ENCODE measurements at regions not wholly inside any gene's neighbourhood (a gene's known extent, or its start where the extent isn't known, plus 50 kb on each side); places are given as distances from the start of the nearest gene placed in this dataset.

DNA sequence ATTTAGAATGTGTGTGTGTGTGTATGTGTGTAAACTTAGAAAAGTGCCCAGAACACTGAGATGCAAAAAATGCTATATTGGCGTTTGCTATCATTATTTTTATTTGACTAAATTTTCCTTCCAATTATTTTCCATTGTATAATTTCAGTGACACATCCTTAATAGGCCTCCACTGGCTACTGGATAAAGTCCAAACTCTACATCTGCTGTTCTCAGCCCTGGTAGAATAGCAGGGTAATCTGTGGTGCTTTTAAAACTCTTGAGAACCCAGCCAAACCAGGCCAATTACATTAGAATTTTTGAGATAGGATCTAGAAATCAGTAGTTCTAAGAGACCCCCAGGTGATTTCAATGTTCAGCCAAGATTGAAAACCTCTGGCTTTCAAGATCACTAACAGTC, 66.4 kb downstream of the ZNF503 start:
- Histone ChIP-seq H3K27me3 (replicated peaks in 1 of 4; ENCODE audit: control insufficient read depth in 3 of 4, extremely low read depth in 1 of 4, insufficient read depth in 3 of 4, low read length in 3 of 4) (no peaks in the 10 kb centered on the region), H2BK120ac (replicated peaks; ENCODE audit: low read depth, low read length) (no peak overlapping the region), H4K91ac (replicated peaks; ENCODE audit: insufficient read length, low read length) (no peak overlapping the region), H3K79me2 (ENCODE audit: control insufficient read depth in 1 of 2, insufficient read depth in 2 of 2, low read length in 2 of 2) (no peaks in the 10 kb centered on the region), H3K9me3 (ENCODE audit: insufficient read depth in 2 of 2, low read depth in 1 of 2, low read length in 1 of 2) (peaks cover 0 to 5% of the 10 kb centered on the region in 2 experiments; a peak in 3 of 4 replicates), H3K4ac (replicated peaks; ENCODE audit: insufficient read length, low read depth, low read length) (no peak overlapping the region), H3K23me2 (ENCODE audit: low read depth, low read length) (no peaks in the 10 kb centered on the region), H2BK15ac (ENCODE audit: low read length) (no peak overlapping the region), H3K4me2 (ENCODE audit: insufficient read depth in 1 of 2, low read depth in 2 of 2, low read length in 2 of 2) (no peak overlapping the region), H3K4me3 (ENCODE audit: extremely low read depth in 1 of 4, insufficient read depth in 2 of 4, low read depth in 3 of 4, low read length in 4 of 4) (no peak overlapping the region), H2AK5ac (ENCODE audit: low read depth, low read length) (no peak overlapping the region), H3K36me3 (ENCODE audit: control insufficient read depth in 2 of 4, insufficient read depth in 4 of 4, low read length in 3 of 4) (no peaks in the 10 kb centered on the region), H3K79me1 (ENCODE audit: low read depth, low read length) (no peaks in the 10 kb centered on the region), H3K4me1 (replicated peaks in 1 of 4; ENCODE audit: control insufficient read depth in 3 of 4, insufficient read depth in 4 of 4, low read length in 3 of 4) (no peaks in the 10 kb centered on the region), H3K14ac (ENCODE audit: insufficient read length) (no peak overlapping the region), H4K8ac (ENCODE audit: extremely low read depth, insufficient read depth, low read length) (no peak overlapping the region), H4K20me1 (replicated peaks in 1 of 2; ENCODE audit: control insufficient read depth in 1 of 2, insufficient read depth in 2 of 2, low read length in 2 of 2) (no peaks in the 10 kb centered on the region), H3K23ac (ENCODE audit: insufficient read length) (no peak overlapping the region), H2BK20ac (ENCODE audit: low read length) (no peak overlapping the region), H2BK12ac (ENCODE audit: low read depth, low read length) (no peak overlapping the region), H2AFZ (ENCODE audit: low read length) (no peak overlapping the region), H3K56ac (replicated peaks; ENCODE audit: insufficient read length, low read depth, low read length) (no peak overlapping the region), H3K18ac (ENCODE audit: extremely low read depth, low read length) (no peak overlapping the region), H3K27ac (ENCODE audit: low read depth, low read length) (no peak overlapping the region), H3K9ac (replicated peaks in 1 of 4; ENCODE audit: extremely low read depth in 1 of 4, low read depth in 3 of 4, low read length in 3 of 4) (no peak overlapping the region), H2BK5ac (ENCODE audit: low read depth, low read length) (no peak overlapping the region), H4K5ac (ENCODE audit: insufficient read length, low read depth, low read length) (no peak overlapping the region)
- FAIRE-seq (no peak), DNase-seq (ENCODE audit: low read depth in 1 of 2, low spot score in 2 of 2) (no peak)
- no peak for TF ChIP-seq TCF12 (IDR thresholded peaks at IDR 0.05; ENCODE audit: low read depth, low read length)
- TF ChIP-seq RNF2 (IDR thresholded peaks at IDR 0.05; ENCODE audit: borderline replicate concordance, low read depth, low read length, missing control alignments, poor library complexity, severe bottlenecking), result no peak
- no peak for TF ChIP-seq TAF1 (IDR thresholded peaks at IDR 0.05; ENCODE audit: low read depth, low read length)
- no peak for TF ChIP-seq SUZ12 (IDR thresholded peaks at IDR 0.05; ENCODE audit: low read length)
- no peak for TF ChIP-seq TEAD4 (IDR thresholded peaks at IDR 0.05; ENCODE audit: low read depth, low read length)
- TF ChIP-seq POLR2AphosphoS5 (IDR thresholded peaks at IDR 0.05; ENCODE audit: low read depth, low read length), result no peak
- no peak for TF ChIP-seq NRF1 (IDR thresholded peaks at IDR 0.05; ENCODE audit: low read depth, low read length)
- TF ChIP-seq SIRT6 (IDR thresholded peaks at IDR 0.05; ENCODE audit: low read length), result no peak
- ChIA-PET POLR2A (ENCODE audit: partially characterized antibody) (no interaction called here), CTCF (ENCODE audit: partially characterized antibody) (no interaction called here)
- WGBS, 2 experiments (ENCODE audit: extremely low coverage in 1 of 2, insufficient coverage in 1 of 2, insufficient read length in 1 of 2, insufficient replicate concordance in 2 of 2, low coverage in 1 of 2, low lambda C conversion rate in 2 of 2, missing lambda C conversion rate in 1 of 2), result 79% methylated on average over 1 of the region's 1 CpG; no CpG with 5 or more reads in 1 of the 2 experiments
